WTC11 (cell line): ENCODE measurements at regions not wholly inside any gene's neighbourhood (a gene's known extent, or its start where the extent isn't known, plus 50 kb on each side); places are given as distances from the start of the nearest gene placed in this dataset.

Experiments
- ATAC-seq: fragments of 200-7000 bp; cut with Tn5 transposase; 2 replicates; pipeline ENCODE4 v1.10.0; 2021; ENCODE audit warnings: mild to moderate bottlenecking, moderate library complexity
- CTCF ChIA-PET: fragments of 300-600 bp; sonication (Branson Sonifier 250); formaldehyde crosslinking; loops from one replicate; lab custom pipeline; 2021; ENCODE audit warnings: antibody characterized with exemption; lab: Charles Lee
- POLR2A ChIA-PET: fragments of 350-600 bp; sonication (Branson Sonifier 250); formaldehyde crosslinking; loops from one replicate; lab custom pipeline; 2021; ENCODE audit warnings: antibody characterized with exemption; lab: Charles Lee
- DNase-seq: peaks from one replicate; pipeline ENCODE4 v3.0.0; 2021; ENCODE audit warnings: low spot score
- H3K27ac Mint-ChIP-seq: 2 replicates; pipeline ENCODE4 v1.8.0; 2021; ENCODE audit warnings: mixed read lengths
- H3K27me3 Mint-ChIP-seq: 2 replicates; pipeline ENCODE4 v1.8.0; 2021; ENCODE audit warnings: low read depth, mild to moderate bottlenecking, moderate library complexity, mixed read lengths
- H3K36me3 Mint-ChIP-seq: 2 replicates; pipeline ENCODE4 v1.8.0; 2021; ENCODE audit warnings: mixed read lengths
- H3K4me1 Mint-ChIP-seq: 2 replicates; pipeline ENCODE4 v1.8.0; 2022; ENCODE audit warnings: mixed read lengths
- H3K4me3 Mint-ChIP-seq: 2 replicates; pipeline ENCODE4 v1.8.0; 2021; ENCODE audit warnings: mild to moderate bottlenecking, moderate library complexity, mixed read lengths
- H3K9me3 Mint-ChIP-seq: 2 replicates; pipeline ENCODE4 v1.8.0; 2021; ENCODE audit warnings: mixed read lengths
- CBFB ChIP-seq: sonication (generic); formaldehyde crosslinking; IDR thresholded peaks from 2 replicates; pipeline ENCODE4 v1.8.1; 2022; ENCODE audit warnings: mild to moderate bottlenecking, low read depth, missing genetic modification reagents
- GABPB1 ChIP-seq: sonication (generic); formaldehyde crosslinking; IDR thresholded peaks from 2 replicates; pipeline ENCODE4 v1.8.1; 2023; ENCODE audit warnings: mild to moderate bottlenecking, missing genetic modification reagents
- HMGA2 ChIP-seq: fragments of 250-450 bp; sonication (Bioruptor Pico); IDR thresholded peaks from 2 replicates; pipeline ENCODE4 v1.4.0; 2021; ENCODE audit warnings: mild to moderate bottlenecking, moderate library complexity
- IRF1 ChIP-seq: sonication (generic); formaldehyde crosslinking; IDR thresholded peaks from 2 replicates; pipeline ENCODE4 v1.8.0; 2023; ENCODE audit warnings: missing genetic modification reagents
- KAT7 ChIP-seq: sonication (generic); formaldehyde crosslinking; IDR thresholded peaks from 2 replicates; pipeline ENCODE4 v1.8.1; 2023; ENCODE audit warnings: missing genetic modification reagents, mild to moderate bottlenecking, borderline replicate concordance
- NFYB ChIP-seq: sonication (generic); formaldehyde crosslinking; conservative IDR thresholded peaks from 2 replicates; pipeline ENCODE4 v1.8.0; 2022; ENCODE audit warnings: low read depth, missing genetic modification reagents
- NR2C2 ChIP-seq: sonication (generic); formaldehyde crosslinking; IDR thresholded peaks from 2 replicates; pipeline ENCODE4 v1.8.0; 2022; ENCODE audit warnings: mild to moderate bottlenecking, missing genetic modification reagents
- PRRX2 ChIP-seq: fragments of 250-450 bp; sonication (Bioruptor Pico); IDR thresholded peaks from 2 replicates; pipeline ENCODE4 v1.8.0; 2021; ENCODE audit warnings: mild to moderate bottlenecking
- SP1 ChIP-seq: sonication (generic); formaldehyde crosslinking; conservative IDR thresholded peaks from 2 replicates; pipeline ENCODE4 v1.8.1; 2022; ENCODE audit warnings: missing genetic modification reagents
- ZNF232 ChIP-seq: sonication (generic); formaldehyde crosslinking; IDR thresholded peaks from 2 replicates; pipeline ENCODE4 v1.8.0; 2022; ENCODE audit warnings: mild to moderate bottlenecking, missing genetic modification reagents
- ZNF263 ChIP-seq: sonication (generic); formaldehyde crosslinking; IDR thresholded peaks from 2 replicates; pipeline ENCODE4 v1.8.1; 2022; ENCODE audit warnings: low read depth, mild to moderate bottlenecking, moderate library complexity, missing genetic modification reagents
- ZNF396 ChIP-seq: fragments of 250-450 bp; sonication (Bioruptor Pico); IDR thresholded peaks from 2 replicates; pipeline ENCODE4 v1.8.0; 2021; ENCODE audit warnings: mild to moderate bottlenecking, moderate library complexity, borderline replicate concordance
- ZNF512 ChIP-seq: sonication (generic); formaldehyde crosslinking; IDR thresholded peaks from 2 replicates; pipeline ENCODE4 v1.8.1; 2022; ENCODE audit warnings: missing genetic modification reagents, borderline replicate concordance
- TF ChIP-seq, protein P1 (sequence below): sonication (generic); formaldehyde crosslinking; IDR thresholded peaks from 2 replicates; pipeline ENCODE4 v1.8.1; 2022; ENCODE audit warnings: mild to moderate bottlenecking, missing genetic modification reagents, moderate library complexity, borderline replicate concordance
- TF ChIP-seq, protein P2 (sequence below): fragments of 250-450 bp; sonication (Bioruptor Pico); IDR thresholded peaks from 2 replicates; pipeline ENCODE4 v1.9.0; 2021; ENCODE audit warnings: moderate library complexity, mild to moderate bottlenecking, inconsistent platforms, borderline replicate concordance
- TF ChIP-seq, protein P3 (sequence below): fragments of 250-450 bp; sonication (Bioruptor Pico); conservative IDR thresholded peaks from 2 replicates; pipeline ENCODE4 v1.9.0; 2021; ENCODE audit warnings: mild to moderate bottlenecking
- TF ChIP-seq, protein P4 (sequence below): fragments of 250-450 bp; sonication (Bioruptor Pico); IDR thresholded peaks from 2 replicates; pipeline ENCODE4 v1.9.0; 2021; ENCODE audit warnings: mild to moderate bottlenecking
- TF ChIP-seq, protein P5 (sequence below): sonication (generic); formaldehyde crosslinking; IDR thresholded peaks from 2 replicates; pipeline ENCODE4 v1.8.1; 2022; ENCODE audit warnings: mild to moderate bottlenecking, moderate library complexity, missing genetic modification reagents
- TF ChIP-seq, protein P6 (sequence below): sonication (generic); formaldehyde crosslinking; IDR thresholded peaks from 2 replicates; pipeline ENCODE4 v1.8.0; 2022; ENCODE audit warnings: mild to moderate bottlenecking, missing genetic modification reagents

GRCh38 chr1:96533820-96534219 is 187.8 kb upstream of the PTBP2 start:
- H3K27ac Mint-ChIP-seq: no peak overlapping the region
- DNase-seq (no peak), ATAC-seq (no peak)
- ChIA-PET CTCF (no interaction called here), POLR2A (no interaction called here)
- H3K36me3 Mint-ChIP-seq: peaks cover 19% of the 10 kb centered on the region
- H3K27me3 Mint-ChIP-seq: peaks cover 6% of the 10 kb centered on the region
- H3K4me3 Mint-ChIP-seq: no peak overlapping the region
- peaks cover 26% of the 10 kb centered on the region for H3K9me3 Mint-ChIP-seq
- peaks cover 10% of the 10 kb centered on the region for H3K4me1 Mint-ChIP-seq
- no peak for TF ChIP-seq CBFB (CRISPR knock-in tag)
- no peak for TF ChIP-seq ZNF512 (CRISPR knock-in tag)
- TF ChIP-seq, protein P1, sequence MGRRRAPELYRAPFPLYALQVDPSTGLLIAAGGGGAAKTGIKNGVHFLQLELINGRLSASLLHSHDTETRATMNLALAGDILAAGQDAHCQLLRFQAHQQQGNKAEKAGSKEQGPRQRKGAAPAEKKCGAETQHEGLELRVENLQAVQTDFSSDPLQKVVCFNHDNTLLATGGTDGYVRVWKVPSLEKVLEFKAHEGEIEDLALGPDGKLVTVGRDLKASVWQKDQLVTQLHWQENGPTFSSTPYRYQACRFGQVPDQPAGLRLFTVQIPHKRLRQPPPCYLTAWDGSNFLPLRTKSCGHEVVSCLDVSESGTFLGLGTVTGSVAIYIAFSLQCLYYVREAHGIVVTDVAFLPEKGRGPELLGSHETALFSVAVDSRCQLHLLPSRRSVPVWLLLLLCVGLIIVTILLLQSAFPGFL (CRISPR knock-in tag): no peak
- TF ChIP-seq SP1 (CRISPR knock-in tag): no peak
- no peak for TF ChIP-seq GABPB1 (CRISPR knock-in tag)
- TF ChIP-seq NR2C2: no peak
- TF ChIP-seq, protein P2, sequence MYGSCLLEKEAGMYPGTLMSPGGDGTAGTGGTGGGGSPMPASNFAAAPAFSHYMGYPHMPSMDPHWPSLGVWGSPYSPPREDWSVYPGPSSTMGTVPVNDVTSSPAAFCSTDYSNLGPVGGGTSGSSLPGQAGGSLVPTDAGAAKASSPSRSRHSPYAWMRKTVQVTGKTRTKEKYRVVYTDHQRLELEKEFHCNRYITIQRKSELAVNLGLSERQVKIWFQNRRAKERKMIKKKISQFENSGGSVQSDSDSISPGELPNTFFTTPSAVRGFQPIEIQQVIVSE: no peak
- no peak for TF ChIP-seq HMGA2
- no peak for TF ChIP-seq PRRX2 (CRISPR knock-in tag)
- TF ChIP-seq, protein P3, sequence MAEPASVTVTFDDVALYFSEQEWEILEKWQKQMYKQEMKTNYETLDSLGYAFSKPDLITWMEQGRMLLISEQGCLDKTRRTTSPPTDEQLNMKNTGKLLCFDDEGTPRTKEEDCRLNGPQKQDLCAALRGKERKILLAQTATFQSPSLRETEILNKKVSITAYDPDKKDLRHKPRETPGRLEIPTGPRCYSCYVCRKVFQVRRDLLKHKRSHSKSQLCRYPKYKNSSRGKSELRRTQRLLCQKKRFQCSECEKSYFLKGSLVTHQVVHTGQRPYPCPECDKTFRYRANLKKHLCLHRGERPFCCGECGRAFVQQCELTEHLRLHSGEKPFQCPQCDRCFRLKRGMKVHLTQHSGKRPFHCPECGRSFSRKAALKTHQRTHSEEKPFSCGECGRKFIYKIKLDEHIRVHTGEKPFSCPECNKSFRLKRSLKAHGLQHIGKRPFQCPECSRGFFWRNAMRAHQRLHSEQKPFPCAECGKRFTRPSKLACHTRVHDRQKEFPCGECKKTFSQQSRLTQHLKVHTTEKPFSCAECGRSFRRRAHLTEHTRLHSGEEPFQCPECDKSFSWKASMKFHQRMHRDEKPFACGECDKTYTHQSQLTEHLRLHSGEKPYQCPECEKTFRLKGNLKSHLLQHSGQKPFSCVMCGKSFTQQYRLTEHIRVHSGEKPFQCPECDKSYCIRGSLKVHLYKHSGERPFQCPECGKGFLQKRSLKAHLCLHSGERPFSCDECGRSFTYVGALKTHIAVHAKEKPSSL (CRISPR knock-in tag): no peak
- TF ChIP-seq ZNF232 (CRISPR knock-in tag): no peak
- TF ChIP-seq ZNF396 (CRISPR knock-in tag): no peak
- TF ChIP-seq ZNF263 (CRISPR knock-in tag): no peak
- TF ChIP-seq, protein P4, sequence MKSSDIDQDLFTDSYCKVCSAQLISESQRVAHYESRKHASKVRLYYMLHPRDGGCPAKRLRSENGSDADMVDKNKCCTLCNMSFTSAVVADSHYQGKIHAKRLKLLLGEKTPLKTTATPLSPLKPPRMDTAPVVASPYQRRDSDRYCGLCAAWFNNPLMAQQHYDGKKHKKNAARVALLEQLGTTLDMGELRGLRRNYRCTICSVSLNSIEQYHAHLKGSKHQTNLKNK (CRISPR knock-in tag): no peak
- TF ChIP-seq, all 79 proteins: peak for 0

DNA sequence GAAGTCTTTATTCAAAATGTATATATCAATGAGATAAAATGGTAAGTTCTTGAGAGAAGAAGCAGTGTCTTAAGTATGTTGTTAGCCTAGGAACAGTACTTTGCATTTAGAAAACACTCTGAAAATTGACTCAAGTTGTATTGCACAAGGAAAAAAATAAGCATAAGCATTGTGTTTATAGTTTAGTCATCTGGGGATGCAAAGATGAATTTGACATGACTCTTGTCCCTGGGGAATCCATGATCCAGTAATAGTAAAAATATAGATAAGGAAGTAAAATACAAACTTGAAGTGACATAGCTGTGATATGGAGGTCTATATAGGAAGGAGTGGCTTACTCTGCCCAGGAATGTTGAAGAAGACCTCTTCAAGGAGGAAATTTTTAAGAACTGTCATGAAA is 185.0 kb upstream of the PTBP2 start:
- ChIA-PET CTCF (interaction anchor here (0.6 kb wide), 1 partner anchor 1682 kb away, joined by 7 read pairs; no protein-coding TSS in a partner anchor), POLR2A (no interaction called here)
- TF ChIP-seq, protein P5, sequence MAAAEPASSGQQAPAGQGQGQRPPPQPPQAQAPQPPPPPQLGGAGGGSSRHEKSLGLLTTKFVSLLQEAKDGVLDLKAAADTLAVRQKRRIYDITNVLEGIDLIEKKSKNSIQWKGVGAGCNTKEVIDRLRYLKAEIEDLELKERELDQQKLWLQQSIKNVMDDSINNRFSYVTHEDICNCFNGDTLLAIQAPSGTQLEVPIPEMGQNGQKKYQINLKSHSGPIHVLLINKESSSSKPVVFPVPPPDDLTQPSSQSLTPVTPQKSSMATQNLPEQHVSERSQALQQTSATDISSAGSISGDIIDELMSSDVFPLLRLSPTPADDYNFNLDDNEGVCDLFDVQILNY (CRISPR knock-in tag): no peak
- H3K36me3 Mint-ChIP-seq: 0 out of 2 replicates have a peak, but pooled peaks cover 2% of the 10 kb centered on the region
- peaks cover 17% of the 10 kb centered on the region for H3K4me1 Mint-ChIP-seq
- ATAC-seq (no peak), DNase-seq (no peak)
- H3K27ac Mint-ChIP-seq: no peak overlapping the region
- H3K4me3 Mint-ChIP-seq: no peak overlapping the region
- H3K9me3 Mint-ChIP-seq: peaks cover 16% of the 10 kb centered on the region
- no peaks in the 10 kb centered on the region for H3K27me3 Mint-ChIP-seq

- POLR2A ChIA-PET: no interaction called here
- peaks cover 23% of the 10 kb centered on the region for H3K4me1 Mint-ChIP-seq
- ATAC-seq (peak; percentile 84), DNase-seq (no peak)
- no peak for TF ChIP-seq KAT7 (CRISPR knock-in tag)
- TF ChIP-seq NFYB: no peak
- TF ChIP-seq, protein P6, sequence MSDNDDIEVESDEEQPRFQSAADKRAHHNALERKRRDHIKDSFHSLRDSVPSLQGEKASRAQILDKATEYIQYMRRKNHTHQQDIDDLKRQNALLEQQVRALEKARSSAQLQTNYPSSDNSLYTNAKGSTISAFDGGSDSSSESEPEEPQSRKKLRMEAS (CRISPR knock-in tag): no peak
- TF ChIP-seq IRF1 (CRISPR knock-in tag): no peak
- no peak for TF ChIP-seq ZNF396 (CRISPR knock-in tag)
- TF ChIP-seq GABPB1 (CRISPR knock-in tag): no peak
- no peak overlapping the region for H3K4me3 Mint-ChIP-seq
- no peak overlapping the region for H3K27ac Mint-ChIP-seq
- CTCF ChIA-PET: interaction anchor here (0.8 to 1.9 kb wide), 9 partner anchors 10 to 150 kb away, joined by 3 to 8 read pairs (median 3); no protein-coding TSS in a partner anchor
- H3K36me3 Mint-ChIP-seq: no peaks in the 10 kb centered on the region
- H3K27me3 Mint-ChIP-seq: no peaks in the 10 kb centered on the region
- peaks cover 7% of the 10 kb centered on the region for H3K9me3 Mint-ChIP-seq
Observed at GRCh38 chr1:96538111-96538641, 183.4 kb upstream of the PTBP2 start.
